Activated naive CD4-positive, alpha-beta T cell treated with anti-CD3 and anti-CD28 coated beads, Interleukin-2, amount 50 U/mL, for 24 hours (primary cell): ENCODE measurements at regions not wholly inside any gene's neighbourhood (a gene's known extent, or its start where the extent isn't known, plus 50 kb on each side); places are given as distances from the start of the nearest gene placed in this dataset.

ENCODE experiments used
- H3K27ac Mint-ChIP-seq: one replicate; pipeline ENCODE4 v1.8.0; 2021; ENCODE audit warnings: mild to moderate bottlenecking, mixed read lengths
- H3K27me3 Mint-ChIP-seq: one replicate; pipeline ENCODE4 v1.8.0; 2021; ENCODE audit warnings: mixed read lengths
- H3K36me3 Mint-ChIP-seq: one replicate; pipeline ENCODE4 v1.8.0; 2021; ENCODE audit warnings: mixed read lengths
- H3K4me1 Mint-ChIP-seq: one replicate; pipeline ENCODE4 v1.8.0; 2021; ENCODE audit warnings: mixed read lengths
- H3K4me3 Mint-ChIP-seq: one replicate; pipeline ENCODE4 v1.8.0; 2021; ENCODE audit warnings: mild to moderate bottlenecking, mixed read lengths
- H3K9me3 Mint-ChIP-seq: one replicate; pipeline ENCODE4 v1.8.0; 2021; ENCODE audit warnings: mixed read lengths

DNA sequence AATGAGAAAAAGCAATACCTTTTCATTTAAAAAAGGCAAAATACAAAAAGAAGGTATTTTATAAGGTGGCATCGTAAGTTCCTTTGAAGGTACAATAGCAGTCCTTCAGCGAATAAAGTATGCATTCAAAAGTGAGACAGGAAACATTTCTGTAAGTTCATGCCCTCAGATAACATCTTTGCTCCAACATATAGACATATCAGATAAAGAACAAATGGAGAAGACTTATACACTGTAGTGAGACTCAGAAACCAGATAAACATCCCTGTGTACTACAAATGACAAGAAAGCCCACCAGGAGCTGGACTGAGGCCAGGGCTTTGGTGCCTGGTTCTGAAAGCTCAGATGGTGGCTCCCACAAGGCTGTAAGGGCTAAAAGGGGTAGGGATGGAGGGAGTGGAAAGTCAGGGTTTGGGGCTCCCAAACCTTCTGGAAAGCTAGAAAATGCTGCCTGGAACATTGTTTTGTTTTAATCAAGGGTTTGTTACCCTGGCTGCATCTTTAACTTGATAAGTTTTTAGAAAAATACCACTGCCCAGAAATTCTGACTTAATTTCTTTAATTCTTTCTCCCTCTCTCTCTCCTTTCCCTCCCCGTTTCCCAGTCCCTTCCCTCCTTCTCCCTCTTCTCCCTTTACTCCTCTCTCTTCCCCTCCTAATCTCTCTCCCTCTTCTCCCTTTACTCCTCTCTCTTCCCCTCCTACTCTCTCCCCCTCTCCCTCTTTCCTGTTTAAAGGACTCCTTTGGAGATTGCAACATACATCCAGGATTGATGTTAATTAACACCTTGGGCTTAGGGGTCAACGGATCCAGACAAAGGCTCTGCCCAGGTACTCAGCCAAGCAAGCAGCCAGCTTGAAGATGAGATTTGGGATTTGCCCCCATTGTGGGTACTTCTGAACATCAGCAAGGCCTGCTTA lies 126.1 kb downstream of the AQP9 start:
- no peaks in the 10 kb centered on the region for H3K36me3 Mint-ChIP-seq
- H3K27me3 Mint-ChIP-seq, result no peaks in the 10 kb centered on the region
- peaks cover 11% of the 10 kb centered on the region for H3K4me1 Mint-ChIP-seq
- H3K9me3 Mint-ChIP-seq, result no peaks in the 10 kb centered on the region
- H3K27ac Mint-ChIP-seq, result no peak overlapping the region
- H3K4me3 Mint-ChIP-seq, result no peak overlapping the region

DNA sequence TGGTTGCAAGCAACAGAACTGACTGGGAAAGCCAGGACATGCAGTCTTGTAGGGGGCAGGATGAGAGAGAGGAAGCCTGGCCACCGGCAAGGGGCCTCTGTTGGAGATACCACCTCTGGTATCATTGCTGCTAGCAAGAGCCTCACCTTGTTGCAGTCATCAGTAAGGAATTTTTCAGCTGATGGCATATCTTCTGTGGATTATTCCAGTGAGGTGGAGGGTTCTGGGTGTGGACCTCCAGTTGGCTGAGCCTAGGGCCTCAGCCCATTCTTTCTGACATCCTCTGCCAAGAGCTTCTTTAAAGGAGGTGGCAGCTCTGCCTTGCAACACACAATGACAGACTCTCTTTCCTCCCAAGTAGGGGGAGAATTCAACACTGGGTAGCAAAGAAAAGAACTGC lies 128.9 kb downstream of the AQP9 start:
- H3K4me1 Mint-ChIP-seq, result peaks cover 25% of the 10 kb centered on the region
- H3K27ac Mint-ChIP-seq, result no peak overlapping the region
- peaks cover 3% of the 10 kb centered on the region for H3K36me3 Mint-ChIP-seq
- H3K9me3 Mint-ChIP-seq, result peaks cover 4% of the 10 kb centered on the region
- H3K4me3 Mint-ChIP-seq, result no peak overlapping the region
- no peaks in the 10 kb centered on the region for H3K27me3 Mint-ChIP-seq

DNA sequence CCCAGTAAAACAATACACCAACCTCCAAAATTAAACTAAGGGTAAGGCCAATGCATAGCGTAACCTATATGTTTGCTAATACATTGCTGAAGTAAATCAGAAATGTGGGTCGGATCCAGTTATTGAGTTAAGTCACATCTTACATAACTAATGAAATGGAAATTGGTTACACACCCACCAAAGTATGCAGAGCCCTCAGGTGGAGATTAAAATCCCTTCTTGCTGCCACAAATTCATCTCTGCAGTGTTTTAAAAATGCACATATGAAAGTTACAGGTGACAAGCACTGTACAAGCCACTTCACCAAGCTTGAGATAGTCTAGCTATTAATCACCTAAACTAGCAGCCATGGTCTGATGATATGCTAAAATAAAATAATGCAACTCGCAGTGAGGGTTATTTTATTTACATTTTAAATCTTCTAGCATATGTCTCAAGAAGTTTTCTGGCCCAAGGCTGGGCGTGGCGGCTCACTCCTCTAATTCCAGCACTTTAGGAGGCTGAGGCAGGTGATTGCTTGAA lies 130.6 kb downstream of the AQP9 start:
- Mint-ChIP-seq H3K27me3 (no peaks in the 10 kb centered on the region), H3K27ac (no peak overlapping the region), H3K36me3 (peaks cover 3% of the 10 kb centered on the region), H3K9me3 (peaks cover 4% of the 10 kb centered on the region), H3K4me3 (no peak overlapping the region), H3K4me1 (peaks cover 20% of the 10 kb centered on the region)

DNA sequence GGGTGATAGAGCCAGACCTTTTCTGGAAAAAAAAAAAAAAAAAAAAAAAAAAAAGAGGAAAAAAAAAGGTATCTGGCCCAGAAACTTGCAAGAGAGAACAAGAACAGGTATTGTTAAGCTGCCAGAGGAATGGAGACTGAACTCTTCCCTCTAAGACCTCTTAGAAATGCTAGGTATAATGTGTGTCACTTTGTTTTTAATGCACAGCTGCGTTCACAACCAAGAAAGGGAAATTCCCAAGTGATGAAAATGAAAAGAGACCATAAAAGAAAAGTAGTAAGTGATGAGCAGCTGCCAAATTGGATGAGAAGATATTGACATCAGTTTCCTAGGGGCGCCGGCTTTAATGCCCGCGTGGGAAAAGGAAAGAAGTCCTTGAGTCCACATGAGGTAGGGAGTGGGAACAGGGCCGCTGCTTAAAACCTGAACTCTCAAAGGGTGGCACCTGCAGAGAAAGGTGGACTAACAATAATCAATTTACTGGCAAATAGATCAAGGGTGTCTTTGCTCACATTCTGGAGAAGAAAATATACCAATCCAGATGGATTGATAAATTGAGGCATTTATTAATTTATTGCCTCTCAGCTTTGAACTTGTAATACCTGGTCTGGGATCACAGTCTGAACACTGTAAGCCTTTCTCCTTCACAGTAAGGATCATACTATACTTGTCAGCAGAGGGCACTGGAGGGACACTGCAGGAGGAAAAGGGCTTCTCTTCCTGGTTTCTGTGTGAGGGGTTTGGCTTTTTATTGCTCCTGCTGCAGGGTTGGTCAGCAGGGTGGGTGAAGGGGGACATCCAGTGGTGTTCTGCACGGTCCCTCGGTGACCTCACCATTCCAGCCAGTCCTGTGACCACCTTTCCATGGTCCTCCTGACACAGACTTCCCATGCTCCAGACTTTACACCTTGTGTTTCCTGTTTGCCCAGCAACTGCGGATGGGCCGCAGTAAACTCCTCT lies 131.6 kb downstream of the AQP9 start:
- Mint-ChIP-seq H3K27ac (no peak overlapping the region), H3K36me3 (peaks cover 3% of the 10 kb centered on the region), H3K27me3 (no peaks in the 10 kb centered on the region), H3K4me1 (peaks cover 15% of the 10 kb centered on the region), H3K9me3 (peaks cover 4% of the 10 kb centered on the region), H3K4me3 (no peak overlapping the region)

DNA sequence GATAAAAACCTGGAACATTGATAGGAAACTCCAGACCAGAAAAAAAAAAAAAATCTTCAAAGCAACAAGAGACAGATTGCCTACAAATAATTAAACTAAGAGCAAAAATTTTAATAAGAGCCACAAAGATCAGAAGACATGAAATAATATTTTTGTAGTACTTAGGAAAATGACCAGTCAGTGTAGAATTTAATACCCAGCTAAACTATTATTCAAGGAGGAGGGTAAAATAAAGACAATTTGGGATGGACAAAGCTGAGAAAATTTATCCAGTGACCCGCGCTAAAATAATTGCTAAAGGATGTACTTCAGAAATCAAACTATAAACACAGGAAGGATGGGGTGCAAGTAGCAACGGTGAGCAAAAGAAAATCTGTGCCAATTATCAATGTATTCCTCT lies 133.2 kb downstream of the AQP9 start:
- Mint-ChIP-seq H3K27me3 (no peaks in the 10 kb centered on the region), H3K9me3 (peaks cover 4% of the 10 kb centered on the region), H3K4me3 (no peak overlapping the region), H3K36me3 (peaks cover 3% of the 10 kb centered on the region), H3K4me1 (peaks cover 15% of the 10 kb centered on the region), H3K27ac (no peak overlapping the region)

DNA sequence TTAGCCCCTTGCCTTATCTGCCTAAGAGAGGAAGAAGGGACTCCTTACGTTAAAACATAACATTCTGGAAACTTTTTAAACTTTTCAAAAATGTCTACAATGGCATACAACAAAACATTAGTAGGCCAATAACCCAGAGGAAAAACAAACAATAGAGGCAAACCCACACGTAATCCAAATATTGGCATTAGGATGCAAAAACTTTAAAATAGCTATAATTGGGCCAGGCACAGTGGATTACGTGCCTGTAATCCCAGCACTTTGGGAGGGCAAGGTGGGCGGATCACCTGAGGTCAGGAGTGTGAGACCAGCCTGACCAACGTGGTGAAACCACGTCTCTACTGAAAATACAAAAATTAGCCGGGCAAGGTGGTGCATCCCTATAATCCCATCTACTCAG lies 134.9 kb downstream of the AQP9 start:
- Mint-ChIP-seq H3K27ac (no peak overlapping the region), H3K4me1 (peaks cover 15% of the 10 kb centered on the region), H3K27me3 (no peaks in the 10 kb centered on the region), H3K9me3 (peaks cover 4% of the 10 kb centered on the region), H3K36me3 (peaks cover 3% of the 10 kb centered on the region), H3K4me3 (no peak overlapping the region)

DNA sequence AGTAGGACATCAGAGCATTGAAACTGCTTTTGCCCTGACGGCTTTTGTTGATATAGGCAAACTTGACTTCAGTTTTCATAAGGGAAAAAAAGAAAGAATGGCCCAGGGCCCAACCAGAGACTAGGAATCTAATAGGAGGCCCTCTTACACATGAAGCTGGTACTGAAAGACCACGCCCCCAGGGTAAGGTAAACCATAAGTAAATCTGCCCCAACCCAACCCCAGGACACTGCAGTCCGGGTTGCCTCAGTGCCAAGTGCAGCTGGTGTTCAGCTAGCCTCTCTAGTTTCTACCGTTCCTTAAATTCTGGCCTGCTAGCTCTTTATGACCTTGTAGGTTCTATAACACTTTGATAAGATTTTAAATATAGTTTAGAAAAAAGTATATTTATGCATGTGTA lies 136.7 kb downstream of the AQP9 start:
- Mint-ChIP-seq H3K27me3 (no peaks in the 10 kb centered on the region), H3K9me3 (peaks cover 4% of the 10 kb centered on the region), H3K27ac (no peak overlapping the region), H3K36me3 (peaks cover 3% of the 10 kb centered on the region), H3K4me3 (no peak overlapping the region), H3K4me1 (peaks cover 8% of the 10 kb centered on the region)

DNA sequence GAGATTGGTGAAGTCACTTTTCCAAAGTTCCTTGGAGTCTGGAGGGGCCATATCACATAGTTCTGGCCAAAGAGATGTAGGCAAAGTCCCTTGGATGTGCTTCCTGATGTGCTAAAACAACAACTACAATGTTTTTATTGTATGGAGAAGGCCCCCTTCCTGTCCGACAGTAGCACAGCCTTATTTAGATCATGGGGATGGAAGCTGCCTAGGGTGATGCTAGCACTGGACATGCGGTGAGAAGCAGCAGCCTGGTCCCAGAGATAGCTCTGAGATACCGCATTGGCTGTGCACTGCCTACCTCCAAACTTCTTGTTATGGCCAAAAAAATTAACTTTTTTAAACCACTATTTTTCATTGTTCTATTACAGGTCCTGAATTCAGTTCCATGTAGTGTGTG lies 137.6 kb downstream of the AQP9 start:
- H3K36me3 Mint-ChIP-seq, result peaks cover 3% of the 10 kb centered on the region
- no peak overlapping the region for H3K4me3 Mint-ChIP-seq
- no peaks in the 10 kb centered on the region for H3K4me1 Mint-ChIP-seq
- H3K27ac Mint-ChIP-seq, result no peak overlapping the region
- H3K27me3 Mint-ChIP-seq, result no peaks in the 10 kb centered on the region
- peaks cover 4% of the 10 kb centered on the region for H3K9me3 Mint-ChIP-seq

DNA sequence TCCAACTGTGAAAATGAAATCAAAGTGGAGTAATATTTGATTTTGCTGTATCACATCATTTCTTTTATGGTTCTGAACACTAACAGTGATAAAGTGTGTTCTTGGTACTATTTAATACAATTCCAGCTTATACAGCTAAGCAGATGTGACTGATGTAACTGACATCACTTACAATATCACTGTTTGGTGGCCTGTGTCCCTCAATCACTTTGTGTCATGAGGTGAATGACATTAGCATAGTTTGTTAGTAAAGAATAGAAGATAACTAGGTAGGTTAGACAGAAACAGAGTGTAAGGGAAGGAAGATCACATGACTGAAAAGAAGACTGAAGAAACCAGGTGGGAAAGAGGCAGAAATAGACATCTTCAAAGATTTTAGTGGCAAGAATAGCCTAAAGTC lies 138.7 kb downstream of the AQP9 start:
- Mint-ChIP-seq H3K4me1 (no peaks in the 10 kb centered on the region), H3K27me3 (no peaks in the 10 kb centered on the region), H3K4me3 (no peak overlapping the region), H3K36me3 (no peaks in the 10 kb centered on the region), H3K9me3 (no peaks in the 10 kb centered on the region), H3K27ac (no peak overlapping the region)

DNA sequence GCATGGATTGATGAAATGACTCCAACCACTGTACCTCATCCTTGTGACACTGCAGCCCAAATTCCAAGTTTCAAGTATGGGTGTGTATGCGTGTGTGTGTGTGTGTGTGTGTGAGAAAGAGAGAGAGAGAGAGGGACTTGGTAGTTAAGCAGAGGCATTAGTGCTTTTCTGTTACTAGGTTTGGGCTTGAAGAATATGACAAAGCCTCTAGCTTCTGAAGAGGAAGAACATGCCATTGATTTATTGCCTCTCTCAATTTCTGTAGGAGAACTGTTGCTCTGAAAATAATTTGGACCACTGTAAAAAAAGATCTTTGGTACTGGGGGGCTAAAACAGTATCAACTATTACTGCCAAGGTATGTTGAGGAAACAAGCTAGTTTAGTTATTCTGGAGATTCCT lies 139.2 kb downstream of the AQP9 start:
- no peaks in the 10 kb centered on the region for H3K9me3 Mint-ChIP-seq
- H3K4me1 Mint-ChIP-seq, result no peaks in the 10 kb centered on the region
- no peaks in the 10 kb centered on the region for H3K36me3 Mint-ChIP-seq
- no peak overlapping the region for H3K27ac Mint-ChIP-seq
- H3K27me3 Mint-ChIP-seq, result no peaks in the 10 kb centered on the region
- H3K4me3 Mint-ChIP-seq, result no peak overlapping the region

DNA sequence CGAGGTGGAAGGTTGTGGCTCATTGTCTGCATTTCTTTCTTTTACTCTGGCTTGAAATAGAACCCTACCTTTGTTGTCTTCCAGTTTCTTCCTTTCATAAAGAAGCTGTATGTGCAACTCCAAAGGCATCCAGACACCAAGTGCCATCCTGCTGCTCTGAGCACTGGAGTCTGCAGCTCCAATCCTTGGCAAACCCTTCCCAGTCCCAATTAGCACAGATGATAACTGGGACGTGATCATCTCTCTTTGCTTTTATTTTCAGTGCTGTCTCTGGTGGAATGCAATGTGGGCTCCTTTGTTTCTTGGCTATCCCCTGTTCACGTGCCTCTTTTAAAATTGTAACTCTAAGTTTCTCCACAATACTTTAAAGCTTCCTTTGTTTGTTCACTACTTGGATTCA lies 140.9 kb downstream of the AQP9 start:
- no peaks in the 10 kb centered on the region for H3K9me3 Mint-ChIP-seq
- H3K4me1 Mint-ChIP-seq, result no peaks in the 10 kb centered on the region
- no peak overlapping the region for H3K27ac Mint-ChIP-seq
- H3K4me3 Mint-ChIP-seq, result no peak overlapping the region
- H3K27me3 Mint-ChIP-seq, result no peaks in the 10 kb centered on the region
- H3K36me3 Mint-ChIP-seq, result no peaks in the 10 kb centered on the region

DNA sequence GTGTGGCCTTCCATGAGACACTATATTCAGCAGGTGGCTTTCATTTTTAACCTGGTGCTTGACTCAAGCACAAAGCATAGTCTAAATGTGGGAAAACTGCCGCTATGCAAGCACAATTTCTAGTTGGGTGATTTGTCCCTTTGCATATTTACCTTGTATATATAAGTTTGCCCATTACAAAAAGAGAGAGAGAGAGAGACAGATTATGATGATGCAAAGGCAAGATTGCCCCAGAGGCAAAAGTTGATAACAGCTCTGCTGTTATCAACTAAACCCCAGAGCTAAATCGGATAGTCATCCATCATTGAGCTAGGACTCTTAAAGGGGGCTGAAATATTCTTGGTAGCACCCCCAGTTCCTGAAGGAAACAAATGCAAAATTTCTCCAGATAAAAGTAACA lies 141.5 kb downstream of the AQP9 start:
- no peaks in the 10 kb centered on the region for H3K27me3 Mint-ChIP-seq
- no peak overlapping the region for H3K4me3 Mint-ChIP-seq
- no peak overlapping the region for H3K27ac Mint-ChIP-seq
- no peaks in the 10 kb centered on the region for H3K9me3 Mint-ChIP-seq
- no peaks in the 10 kb centered on the region for H3K4me1 Mint-ChIP-seq
- no peaks in the 10 kb centered on the region for H3K36me3 Mint-ChIP-seq

DNA sequence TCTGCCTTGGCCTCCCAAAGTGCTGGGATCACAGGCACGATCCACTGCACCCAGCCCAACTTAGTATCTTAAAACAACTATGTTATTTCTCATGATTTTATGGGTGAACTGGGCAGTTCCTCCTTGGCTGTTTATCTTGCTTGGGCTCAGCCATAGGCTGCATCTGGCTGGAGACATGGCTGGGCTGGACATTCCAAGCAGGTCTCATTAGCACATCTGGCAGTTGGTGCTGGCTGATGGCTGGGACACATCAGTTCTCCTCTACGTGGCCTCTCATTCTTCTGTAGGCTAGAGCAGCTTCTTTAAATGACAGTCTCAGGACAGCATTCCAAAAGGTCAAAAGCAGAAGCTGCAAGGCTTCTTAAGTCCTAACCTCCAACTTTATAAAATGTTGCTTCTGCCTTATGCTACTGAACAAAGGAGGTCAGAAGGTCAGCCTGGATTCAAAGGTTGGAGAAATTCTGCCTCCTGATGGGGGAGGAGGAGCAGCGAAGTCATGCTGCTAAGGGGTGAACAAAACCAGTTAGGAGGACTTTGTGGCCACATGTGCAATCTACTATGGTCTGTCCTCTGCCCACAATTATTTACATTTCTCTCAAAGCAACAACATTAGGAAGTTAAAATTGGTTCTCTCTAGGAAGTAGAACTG lies 144.0 kb downstream of the AQP9 start:
- Mint-ChIP-seq H3K27ac (no peak overlapping the region), H3K9me3 (no peaks in the 10 kb centered on the region), H3K4me1 (peaks cover 13% of the 10 kb centered on the region), H3K27me3 (no peaks in the 10 kb centered on the region), H3K36me3 (no peaks in the 10 kb centered on the region), H3K4me3 (no peak overlapping the region)

DNA sequence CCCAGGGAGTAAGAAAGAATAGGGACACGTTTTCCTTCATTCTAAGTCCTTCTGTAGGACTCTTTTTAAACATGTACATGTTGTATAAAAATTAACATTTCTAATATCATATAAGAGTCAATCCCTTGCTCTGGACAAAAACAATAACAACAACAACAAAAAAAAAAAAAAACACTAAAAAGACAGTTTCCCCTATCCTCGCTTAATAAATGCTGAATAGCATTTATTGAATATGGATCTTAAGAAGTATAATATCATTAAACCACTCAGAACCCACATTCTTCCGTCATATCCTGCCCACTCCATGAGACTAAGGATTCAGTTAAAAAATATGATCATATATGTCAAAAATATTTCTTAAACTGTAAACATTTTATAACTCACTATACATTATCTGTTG lies 145.1 kb downstream of the AQP9 start:
- no peak overlapping the region for H3K27ac Mint-ChIP-seq
- no peaks in the 10 kb centered on the region for H3K27me3 Mint-ChIP-seq
- no peak overlapping the region for H3K4me3 Mint-ChIP-seq
- peaks cover 16% of the 10 kb centered on the region for H3K4me1 Mint-ChIP-seq
- no peaks in the 10 kb centered on the region for H3K9me3 Mint-ChIP-seq
- H3K36me3 Mint-ChIP-seq, result no peaks in the 10 kb centered on the region

DNA sequence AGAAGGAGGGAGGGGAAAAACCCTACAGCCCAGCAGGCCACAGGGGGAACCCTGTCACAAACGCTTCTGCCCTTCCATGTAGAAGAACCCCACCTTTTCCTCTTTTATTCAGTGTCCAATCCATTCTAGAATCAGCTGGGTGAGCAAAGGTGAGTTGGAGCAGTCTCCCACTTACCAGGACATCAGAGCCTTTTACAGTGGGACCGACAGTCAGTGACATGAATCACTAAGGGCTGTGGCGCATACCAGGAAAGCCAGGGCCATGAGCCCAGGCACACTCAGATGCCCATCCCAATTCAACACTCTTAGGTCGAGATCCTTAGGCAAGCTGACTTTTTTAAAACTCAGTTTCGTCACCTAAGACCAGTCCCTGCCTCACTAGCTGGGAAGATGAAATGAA lies 146.1 kb downstream of the AQP9 start:
- H3K27me3 Mint-ChIP-seq, result no peaks in the 10 kb centered on the region
- H3K9me3 Mint-ChIP-seq, result no peaks in the 10 kb centered on the region
- H3K27ac Mint-ChIP-seq, result no peak overlapping the region
- H3K4me1 Mint-ChIP-seq, result peaks cover 16% of the 10 kb centered on the region
- no peaks in the 10 kb centered on the region for H3K36me3 Mint-ChIP-seq
- no peak overlapping the region for H3K4me3 Mint-ChIP-seq
